ENCODE measurements at regions not wholly inside any gene's neighbourhood (a gene's known extent, or its start where the extent isn't known, plus 50 kb on each side); places are given as distances from the start of the nearest gene placed in this dataset.

DNA sequence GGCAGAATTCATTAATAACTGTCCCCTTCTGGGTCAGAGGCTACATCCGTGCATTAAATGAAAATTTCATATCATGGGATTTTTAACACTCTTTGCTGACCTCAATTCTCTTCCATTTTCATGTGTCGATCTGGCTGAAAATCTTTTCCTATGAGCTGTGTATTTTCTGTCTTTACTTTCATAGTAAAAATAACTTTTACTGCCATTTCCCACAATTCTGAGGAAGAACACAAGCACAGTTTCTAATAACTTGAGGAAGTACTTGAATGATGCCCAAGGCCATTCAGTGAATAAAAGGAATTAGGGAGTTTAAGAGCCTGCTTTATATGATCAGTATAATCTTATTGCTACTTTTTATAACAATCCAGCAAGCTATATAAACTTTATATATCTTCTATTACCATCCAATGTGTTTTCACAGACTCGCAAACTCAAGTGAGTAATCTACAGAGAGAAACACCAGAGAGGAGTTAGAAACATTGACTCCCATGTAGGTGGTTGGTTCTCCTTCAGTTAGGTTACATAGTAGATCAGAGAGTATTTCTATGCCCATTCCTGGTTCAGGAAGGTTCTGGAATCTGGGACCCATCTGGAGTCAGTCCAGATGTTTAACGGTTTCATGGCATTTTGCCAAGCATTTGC, 340.0 kb downstream of the FBXO15 start:
- intact Hi-C loops (cut with DNase I) = no loop called here

DNA sequence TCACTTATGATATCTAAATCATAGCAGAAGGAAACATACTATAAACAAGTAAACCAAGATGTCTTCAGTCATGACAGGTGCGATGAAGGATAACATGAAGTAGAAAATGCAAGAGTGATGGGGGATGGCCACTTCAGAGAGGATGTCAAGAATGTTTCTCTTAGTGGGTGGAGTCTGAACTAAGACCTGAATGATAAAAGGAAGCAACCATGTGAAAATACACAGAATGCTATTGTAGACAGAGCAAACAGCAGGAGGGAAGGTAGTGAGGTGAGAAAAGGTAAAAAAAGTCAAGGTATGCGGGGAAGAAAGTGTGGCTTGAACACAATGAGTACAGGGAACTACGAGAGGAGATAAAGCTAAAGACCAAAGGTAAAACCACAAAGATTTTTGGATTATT, 341.6 kb downstream of the FBXO15 start:
- intact Hi-C loops (cut with DNase I) = no loop called here
- Histone ChIP-seq H3K4me1 (no peaks in the 10 kb centered on the region), H3K4me3 (no peak overlapping the region), H3K27ac (no peak overlapping the region), H3K27me3 (ENCODE audit: low read depth) (no peaks in the 10 kb centered on the region), H3K36me3 (no peaks in the 10 kb centered on the region), H3K9me3 (no peaks in the 10 kb centered on the region)
- ATAC-seq (no peak), DNase-seq (no peak)
- TF ChIP-seq CTCF (IDR thresholded peaks at IDR 0.05) = no peak

More for the DNA sequence above, 340.0 kb downstream of the FBXO15 start:
- H3K4me1 ChIP-seq = no peaks in the 10 kb centered on the region
- no peaks in the 10 kb centered on the region for H3K9me3 ChIP-seq
- no peak for TF ChIP-seq CTCF (IDR thresholded peaks at IDR 0.05)
- no peak for ATAC-seq
- no peak overlapping the region for H3K4me3 ChIP-seq
- no peak overlapping the region for H3K27ac ChIP-seq
- DNase-seq = no peak
- no peaks in the 10 kb centered on the region for H3K27me3 ChIP-seq (ENCODE audit: low read depth)
- no peaks in the 10 kb centered on the region for H3K36me3 ChIP-seq

- intact Hi-C loops (cut with DNase I) = no loop called here
- no peak for TF ChIP-seq CTCF (IDR thresholded peaks at IDR 0.05)
Observed at GRCh38 chr18:73797419-73797818, 350.2 kb downstream of the FBXO15 start.

DNA sequence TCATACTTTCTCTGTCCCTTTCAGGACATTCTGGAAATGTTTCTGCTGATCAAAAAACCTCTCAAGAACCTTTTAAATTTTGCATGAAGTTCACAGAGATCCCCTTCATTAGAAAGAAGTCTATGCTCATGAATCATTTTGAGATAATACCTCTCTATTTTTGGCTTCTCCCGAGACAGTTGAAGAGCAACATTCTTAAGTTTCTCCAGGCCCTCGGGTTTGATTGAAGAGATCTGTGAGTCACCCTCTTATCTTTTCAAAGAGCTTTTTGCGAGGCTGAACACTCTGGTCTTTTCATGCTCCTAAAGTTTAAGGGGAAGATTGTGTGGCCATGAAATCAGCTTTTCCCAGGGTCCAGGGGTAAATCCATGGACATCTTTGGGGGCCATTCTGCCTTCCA, 354.2 kb downstream of the FBXO15 start:
- Histone ChIP-seq H3K4me1 (no peaks in the 10 kb centered on the region), H3K27ac (no peak overlapping the region), H3K27me3 (ENCODE audit: low read depth) (no peaks in the 10 kb centered on the region), H3K36me3 (no peaks in the 10 kb centered on the region), H3K9me3 (no peaks in the 10 kb centered on the region), H3K4me3 (no peak overlapping the region)
- intact Hi-C loops (cut with DNase I) = no loop called here
- no peak for ATAC-seq
- no peak for DNase-seq
- TF ChIP-seq CTCF (IDR thresholded peaks at IDR 0.05) = no peak

More at GRCh38 chr18:73797419-73797818, 350.2 kb downstream of the FBXO15 start:
- Histone ChIP-seq H3K9me3 (no peaks in the 10 kb centered on the region), H3K27me3 (ENCODE audit: low read depth) (no peaks in the 10 kb centered on the region), H3K27ac (no peak overlapping the region), H3K4me1 (no peaks in the 10 kb centered on the region), H3K36me3 (no peaks in the 10 kb centered on the region), H3K4me3 (no peak overlapping the region)
- DNase-seq (no peak), ATAC-seq (no peak)

DNA sequence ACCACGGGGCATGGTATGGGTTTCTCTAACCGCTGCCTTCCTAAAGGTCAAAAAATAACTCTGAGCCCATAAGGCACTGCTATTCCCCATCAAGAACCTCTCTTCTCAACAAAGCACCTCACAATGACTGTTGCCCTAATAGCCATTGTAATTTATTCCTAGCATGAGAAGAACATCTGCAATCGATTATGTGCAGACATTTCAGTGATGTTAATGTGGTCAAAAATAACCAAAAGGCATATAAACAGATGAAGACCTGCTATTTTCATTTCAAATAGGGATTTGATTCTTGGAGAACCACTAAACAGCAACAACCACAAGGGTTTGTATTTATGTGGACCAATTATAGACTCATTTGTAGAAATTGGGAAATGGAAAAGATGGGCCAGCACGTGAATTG, 356.6 kb downstream of the FBXO15 start:
- intact Hi-C loops (cut with DNase I) = no loop called here
- H3K9me3 ChIP-seq = no peaks in the 10 kb centered on the region
- H3K36me3 ChIP-seq = no peaks in the 10 kb centered on the region
- no peaks in the 10 kb centered on the region for H3K4me1 ChIP-seq
- DNase-seq = no peak
- H3K4me3 ChIP-seq = no peak overlapping the region
- no peak for TF ChIP-seq CTCF (IDR thresholded peaks at IDR 0.05)
- no peak overlapping the region for H3K27ac ChIP-seq
- no peak for ATAC-seq
- no peaks in the 10 kb centered on the region for H3K27me3 ChIP-seq (ENCODE audit: low read depth)
